Memory B cell (primary cell): ENCODE measurements at regions not wholly inside any gene's neighbourhood (a gene's known extent, or its start where the extent isn't known, plus 50 kb on each side); places are given as distances from the start of the nearest gene placed in this dataset.
"Not testable (repeated sequence)": the region's sequence is repeated elsewhere in the genome, so short reads cannot be mapped to it uniquely, and the experiment has no call there.

Experiments used
- ATAC-seq: fragments of 150-1000 bp; cut with Tn5 transposase; 2 replicates; pipeline ENCODE4 v1.10.0; 2021; ENCODE audit warnings: low read depth, mild to moderate bottlenecking, moderate library complexity
- DNase-seq, 2 donors: peaks; one replicate each; pipeline ENCODE4 v3.0.0; 2022; ENCODE audit warnings: low spot score in 2 of 2
- H3K27ac Mint-ChIP-seq: one replicate; pipeline ENCODE4 v1.8.0; 2022; ENCODE audit warnings: mild to moderate bottlenecking, moderate library complexity, mixed read lengths
- H3K27me3 Mint-ChIP-seq: one replicate; pipeline ENCODE4 v1.8.0; 2022; ENCODE audit warnings: mixed read lengths
- H3K36me3 Mint-ChIP-seq: one replicate; pipeline ENCODE4 v1.8.0; 2022; ENCODE audit warnings: mild to moderate bottlenecking, mixed read lengths
- H3K4me1 Mint-ChIP-seq: one replicate; pipeline ENCODE4 v1.8.0; 2022; ENCODE audit warnings: mixed read lengths
- H3K4me3 Mint-ChIP-seq: one replicate; pipeline ENCODE4 v1.8.0; 2022; ENCODE audit warnings: mild to moderate bottlenecking, moderate library complexity, mixed read lengths
- H3K9me3 Mint-ChIP-seq: one replicate; pipeline ENCODE4 v1.8.0; 2022; ENCODE audit warnings: mixed read lengths

- Mint-ChIP-seq H3K9me3 (peaks cover 5% of the 10 kb centered on the region), H3K4me1 (peaks cover 43% of the 10 kb centered on the region), H3K4me3 (no peak overlapping the region), H3K27me3 (no peaks in the 10 kb centered on the region), H3K27ac (peak overlapping the region; percentile 67), H3K36me3 (peaks cover 2% of the 10 kb centered on the region)
- no peak for DNase-seq
- ATAC-seq: no peak
Measured at GRCh38 chr1:58964428-58964827, 180.6 kb upstream of the JUN start.

DNA sequence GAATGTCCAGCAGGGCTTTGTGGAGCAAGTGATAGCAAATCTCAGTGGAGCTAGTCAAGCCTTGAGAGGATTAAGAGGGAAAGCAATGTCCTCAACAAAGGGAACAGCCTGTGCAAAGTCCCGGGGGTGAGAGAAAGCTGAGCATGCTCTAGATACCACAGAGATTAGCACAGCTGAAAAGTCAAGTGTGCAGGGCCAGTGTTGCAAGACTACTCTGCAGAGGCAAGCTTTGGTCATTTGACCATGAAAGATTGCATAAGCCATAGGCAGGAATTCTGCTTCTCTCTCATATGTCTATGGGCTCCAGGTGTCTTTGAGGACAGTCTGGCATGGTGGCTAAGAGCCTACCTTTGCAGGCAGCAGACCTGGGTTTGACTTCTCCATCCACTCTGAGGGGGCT, 181.0 kb upstream of the JUN start:
- H3K4me3 Mint-ChIP-seq: no peak overlapping the region
- H3K36me3 Mint-ChIP-seq: peaks cover 2% of the 10 kb centered on the region
- DNase-seq (no peak), ATAC-seq (no peak)
- H3K4me1 Mint-ChIP-seq: peaks cover 43% of the 10 kb centered on the region
- peaks cover 5% of the 10 kb centered on the region for H3K9me3 Mint-ChIP-seq
- H3K27ac Mint-ChIP-seq: peak overlapping the region; percentile 67
- H3K27me3 Mint-ChIP-seq: no peaks in the 10 kb centered on the region

- peak overlapping the region; percentile 95 for H3K27ac Mint-ChIP-seq
- peak overlapping the region; percentile 32 for H3K4me3 Mint-ChIP-seq
- DNase-seq: no peak
- H3K9me3 Mint-ChIP-seq: peaks cover 3% of the 10 kb centered on the region
- H3K4me1 Mint-ChIP-seq: peaks cover 43% of the 10 kb centered on the region
- H3K36me3 Mint-ChIP-seq: no peaks in the 10 kb centered on the region
- H3K27me3 Mint-ChIP-seq: no peaks in the 10 kb centered on the region
- no peak for ATAC-seq
Measured at GRCh38 chr1:58966103-58966916, 182.5 kb upstream of the JUN start.

DNA sequence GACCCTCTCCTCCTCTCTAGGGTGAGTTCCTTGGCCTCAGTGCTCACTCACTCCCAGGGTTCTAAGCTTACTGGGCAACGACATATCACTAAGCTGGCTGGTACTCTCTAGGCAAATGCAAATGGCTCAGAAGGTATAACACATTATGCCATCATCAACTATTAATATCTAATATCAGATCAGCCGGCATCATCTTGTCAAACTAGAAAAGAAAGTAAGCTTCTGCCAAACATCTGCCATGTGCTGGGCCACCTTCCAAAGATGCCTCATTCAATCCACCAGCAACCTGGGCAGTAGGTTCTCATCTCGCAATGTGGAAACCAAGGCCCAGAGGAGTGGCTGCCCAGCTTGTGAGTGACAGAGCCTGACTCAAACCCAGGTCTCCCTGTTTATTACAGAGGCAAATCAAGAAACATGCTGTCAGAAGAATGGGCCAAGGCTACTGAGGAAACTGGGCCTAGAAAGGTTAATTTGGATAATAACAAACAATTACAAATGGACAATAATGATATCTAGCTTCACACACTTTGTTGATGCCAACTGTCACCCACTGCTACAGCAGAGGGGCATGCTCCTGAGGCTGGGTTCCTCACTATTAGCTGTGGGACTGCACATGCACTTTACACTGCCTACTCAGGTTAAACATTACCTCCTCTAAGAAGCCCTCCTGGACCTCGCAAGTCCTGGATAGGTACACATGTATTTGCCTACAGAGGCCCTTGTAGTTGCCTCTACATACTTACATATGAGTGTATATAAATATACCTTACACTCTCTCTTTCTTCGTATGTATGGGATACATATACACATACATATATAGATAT, 183.3 kb upstream of the JUN start:
- H3K27me3 Mint-ChIP-seq: no peaks in the 10 kb centered on the region
- no peak for DNase-seq
- ATAC-seq: no peak
- H3K4me1 Mint-ChIP-seq: peaks cover 46% of the 10 kb centered on the region
- peaks cover 3% of the 10 kb centered on the region for H3K9me3 Mint-ChIP-seq
- H3K4me3 Mint-ChIP-seq: no peak overlapping the region
- H3K27ac Mint-ChIP-seq: peak overlapping the region; percentile 95
- H3K36me3 Mint-ChIP-seq: peaks cover 2% of the 10 kb centered on the region

- peak overlapping the region; percentile 95 for H3K27ac Mint-ChIP-seq
Measured at GRCh38 chr1:58968360-58968952, 184.6 kb upstream of the JUN start.

GRCh38 chr1:58969176-58969575, 185.3 kb upstream of the JUN start:
- peaks cover 43% of the 10 kb centered on the region for H3K4me1 Mint-ChIP-seq
- not testable (repeated sequence) for H3K36me3 Mint-ChIP-seq, DNase-seq, H3K9me3 Mint-ChIP-seq, ATAC-seq, H3K4me3 Mint-ChIP-seq, H3K27me3 Mint-ChIP-seq
- peak overlapping the region; percentile 95 for H3K27ac Mint-ChIP-seq

More at GRCh38 chr1:58968360-58968952, 184.6 kb upstream of the JUN start:
- ATAC-seq (peak; percentile 91), DNase-seq (peak; percentile 41 to 46)
- H3K36me3 Mint-ChIP-seq: peaks cover 2% of the 10 kb centered on the region
- H3K4me1 Mint-ChIP-seq: peaks cover 49% of the 10 kb centered on the region
- peak overlapping the region; percentile 79 for H3K4me3 Mint-ChIP-seq
- no peaks in the 10 kb centered on the region for H3K27me3 Mint-ChIP-seq
- peaks cover 3% of the 10 kb centered on the region for H3K9me3 Mint-ChIP-seq

- H3K4me3 Mint-ChIP-seq: no peak overlapping the region
- peaks cover 23% of the 10 kb centered on the region for H3K4me1 Mint-ChIP-seq
- H3K27me3 Mint-ChIP-seq: no peaks in the 10 kb centered on the region
- H3K9me3 Mint-ChIP-seq: no peaks in the 10 kb centered on the region
- DNase-seq (no peak), ATAC-seq (no peak)
- no peak overlapping the region for H3K27ac Mint-ChIP-seq
- peaks cover 2% of the 10 kb centered on the region for H3K36me3 Mint-ChIP-seq
Measured at GRCh38 chr1:58971629-58972140, 187.8 kb upstream of the JUN start.

DNA sequence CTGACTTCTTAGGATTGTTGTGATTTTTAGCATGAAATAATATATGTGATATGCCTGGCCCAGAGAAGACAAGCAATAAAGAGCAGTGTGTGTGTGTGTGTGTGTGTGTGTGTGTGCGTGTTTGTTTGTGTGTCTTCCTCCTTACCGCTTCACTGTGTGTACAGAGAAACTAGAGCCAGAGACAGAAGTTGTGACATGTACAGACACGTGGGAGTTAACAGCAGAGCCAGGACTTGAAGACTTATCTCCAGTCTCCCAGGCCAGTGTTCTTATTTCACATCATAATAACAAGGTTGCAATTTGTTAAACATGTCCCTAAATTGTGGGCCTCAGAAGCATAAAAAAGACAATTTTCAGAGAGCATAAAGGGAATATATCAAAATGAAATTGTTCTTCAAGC, 192.0 kb upstream of the JUN start:
- no peak overlapping the region for H3K27ac Mint-ChIP-seq
- peaks cover 2% of the 10 kb centered on the region for H3K36me3 Mint-ChIP-seq
- ATAC-seq: no peak
- H3K9me3 Mint-ChIP-seq: no peaks in the 10 kb centered on the region
- H3K27me3 Mint-ChIP-seq: no peaks in the 10 kb centered on the region
- H3K4me3 Mint-ChIP-seq: no peak overlapping the region
- DNase-seq: no peak
- peaks cover 30% of the 10 kb centered on the region for H3K4me1 Mint-ChIP-seq

- Mint-ChIP-seq H3K4me1 (peaks cover 30% of the 10 kb centered on the region), H3K4me3 (no peak overlapping the region), H3K27me3 (no peaks in the 10 kb centered on the region), H3K27ac (no peak overlapping the region), H3K36me3 (peaks cover 2% of the 10 kb centered on the region), H3K9me3 (no peaks in the 10 kb centered on the region)
- ATAC-seq (no peak), DNase-seq (no peak)
Measured at GRCh38 chr1:58976294-58976693, 192.4 kb upstream of the JUN start.

- DNase-seq (no peak), ATAC-seq (no peak)
- Mint-ChIP-seq H3K36me3 (no peaks in the 10 kb centered on the region), H3K4me1 (peaks cover 27% of the 10 kb centered on the region), H3K27me3 (no peaks in the 10 kb centered on the region), H3K27ac (no peak overlapping the region), H3K9me3 (no peaks in the 10 kb centered on the region), H3K4me3 (no peak overlapping the region)
Measured at GRCh38 chr1:58977598-58977997, 193.8 kb upstream of the JUN start.

DNA sequence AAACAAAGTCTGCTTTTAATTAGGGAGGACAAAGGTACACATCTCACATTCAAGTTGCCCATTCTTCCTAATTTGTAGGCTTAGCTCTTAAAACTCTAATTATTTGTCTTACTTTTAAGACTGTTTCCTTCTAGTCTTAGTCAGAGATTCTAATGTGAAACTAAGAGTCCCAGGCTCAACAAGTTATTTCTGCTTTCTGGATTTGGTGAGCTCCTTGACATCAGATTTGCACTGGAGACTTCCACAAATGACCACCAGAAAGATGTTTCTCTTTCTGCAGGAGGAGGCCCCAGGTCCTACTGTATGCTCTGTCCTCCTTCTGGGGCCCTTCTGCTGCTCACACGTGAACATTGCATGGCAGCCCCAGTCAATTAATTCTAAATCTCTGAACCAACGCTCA, 194.2 kb upstream of the JUN start:
- Mint-ChIP-seq H3K27me3 (no peaks in the 10 kb centered on the region), H3K27ac (no peak overlapping the region), H3K36me3 (no peaks in the 10 kb centered on the region), H3K4me3 (no peak overlapping the region), H3K4me1 (peaks cover 24% of the 10 kb centered on the region), H3K9me3 (no peaks in the 10 kb centered on the region)
- DNase-seq: no peak
- ATAC-seq: no peak

DNA sequence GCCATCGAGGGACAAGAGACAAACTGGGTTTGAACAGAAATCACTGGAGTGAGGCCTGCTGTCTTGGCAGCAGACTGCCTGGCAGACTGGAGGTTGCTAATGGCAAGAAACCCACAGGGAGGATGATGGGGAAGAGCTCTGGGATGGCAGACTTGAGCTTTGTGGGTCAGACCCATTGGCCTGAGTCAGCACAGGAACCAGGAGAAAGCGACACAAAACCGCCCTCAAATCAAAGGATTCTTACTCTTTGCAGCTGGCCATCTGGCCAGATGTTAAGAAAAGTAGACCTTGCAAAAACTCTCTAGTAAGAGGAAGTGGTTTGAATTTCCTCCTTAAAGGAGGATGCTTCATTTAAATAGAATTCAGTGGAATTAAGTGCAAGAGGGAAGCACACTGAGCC, 195.2 kb upstream of the JUN start:
- Mint-ChIP-seq H3K4me1 (peaks cover 22% of the 10 kb centered on the region), H3K27me3 (no peaks in the 10 kb centered on the region), H3K4me3 (no peak overlapping the region), H3K27ac (peak overlapping the region; percentile 22), H3K36me3 (no peaks in the 10 kb centered on the region), H3K9me3 (no peaks in the 10 kb centered on the region)
- peak; percentile 27 for ATAC-seq
- no peak for DNase-seq

DNA sequence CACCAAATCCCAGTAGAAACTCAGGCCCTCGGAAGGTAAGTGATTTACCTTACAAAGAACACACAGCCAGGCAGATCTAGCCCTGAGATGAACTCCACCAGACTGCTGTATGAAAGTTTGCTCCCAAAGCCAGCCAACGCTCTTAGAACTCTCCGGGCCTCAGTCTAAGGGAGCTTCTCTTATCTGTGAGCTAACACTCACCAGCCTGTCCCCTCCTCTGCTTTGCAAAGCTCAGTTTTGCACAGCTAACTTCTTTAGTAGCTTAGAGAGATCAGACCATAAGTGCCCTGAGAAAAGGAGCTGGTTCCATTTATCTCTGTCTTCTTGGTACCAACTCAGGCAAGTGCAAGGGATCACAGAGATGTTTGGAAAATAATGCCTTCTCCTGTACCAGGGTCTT, 195.8 kb upstream of the JUN start:
- no peaks in the 10 kb centered on the region for H3K27me3 Mint-ChIP-seq

DNA sequence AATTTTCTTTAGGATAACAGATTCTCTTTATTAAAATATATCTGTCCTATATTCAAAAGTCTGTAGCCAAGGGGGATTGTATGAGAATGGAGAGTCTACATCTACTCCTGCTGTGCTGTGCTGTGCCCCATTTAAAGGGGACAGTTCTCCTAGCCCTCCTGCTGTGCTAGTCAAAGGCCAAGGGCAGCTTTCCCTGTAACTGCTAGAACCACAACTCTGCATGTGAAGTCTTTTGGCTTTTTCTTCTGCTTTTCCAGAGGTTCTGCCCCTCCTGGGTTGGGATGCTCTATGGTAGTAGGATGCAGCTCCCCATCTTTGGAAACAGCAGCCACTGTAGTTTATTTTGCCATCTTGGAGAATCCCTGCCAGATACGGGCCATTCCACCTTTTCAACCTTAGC, 197.5 kb upstream of the JUN start:
- Mint-ChIP-seq H3K4me3 (no peak overlapping the region), H3K36me3 (no peaks in the 10 kb centered on the region), H3K4me1 (peaks cover 22% of the 10 kb centered on the region), H3K9me3 (no peaks in the 10 kb centered on the region), H3K27me3 (no peaks in the 10 kb centered on the region), H3K27ac (no peak overlapping the region)
- DNase-seq (no peak), ATAC-seq (no peak)

More for the DNA sequence above, 195.8 kb upstream of the JUN start:
- ATAC-seq: no peak
- peaks cover 22% of the 10 kb centered on the region for H3K4me1 Mint-ChIP-seq
- no peak overlapping the region for H3K4me3 Mint-ChIP-seq
- no peaks in the 10 kb centered on the region for H3K36me3 Mint-ChIP-seq
- no peak overlapping the region for H3K27ac Mint-ChIP-seq
- no peak for DNase-seq
- H3K9me3 Mint-ChIP-seq: no peaks in the 10 kb centered on the region
